ENCODE measurements at regions not wholly inside any gene's neighbourhood (a gene's known extent, or its start where the extent isn't known, plus 50 kb on each side); places are given as distances from the start of the nearest gene placed in this dataset.

GRCh38 chr6:67914419-67914818 lies 720.7 kb upstream of the ADGRB3 start:
- TF ChIP-seq CTCF (IDR thresholded peaks at IDR 0.05) (no peak), POLR2A (IDR thresholded peaks at IDR 0.05) (no peak)
